ENCODE measurements at regions not wholly inside any gene's neighbourhood (a gene's known extent, or its start where the extent isn't known, plus 50 kb on each side); places are given as distances from the start of the nearest gene placed in this dataset.

DNA sequence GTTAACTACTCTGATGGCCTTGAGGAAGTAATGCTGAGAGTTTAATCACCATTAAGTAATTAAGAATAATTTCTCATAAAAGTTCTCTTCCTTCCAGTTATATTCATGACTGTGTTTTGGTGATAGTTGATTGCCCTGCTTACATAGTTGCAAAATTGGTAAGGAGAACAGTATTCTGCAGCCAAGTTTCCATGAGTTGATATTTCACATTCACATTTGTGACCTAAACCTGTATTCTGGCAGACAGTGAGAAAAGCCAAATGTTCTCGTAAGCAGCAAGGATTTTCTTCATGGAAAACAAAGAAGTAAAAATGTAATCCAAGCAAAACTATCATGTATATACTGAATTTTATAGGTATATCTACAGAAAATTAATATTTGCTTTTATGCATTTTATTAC, 187.8 kb upstream of the NUDT6 start:
- Histone ChIP-seq H2AFZ (replicated peaks; ENCODE audit: low read length, poor library complexity) (no peak overlapping the region), H3K4ac (ENCODE audit: low read depth, low read length) (no peak overlapping the region), H4K20me1 (ENCODE audit: insufficient read depth, low read length) (no peaks in the 10 kb centered on the region), H3K56ac (ENCODE audit: extremely low read depth, insufficient read depth, low read length) (no peak overlapping the region), H3K4me1 (ENCODE audit: control insufficient read depth, insufficient read depth, low read length) (peaks cover 4% of the 10 kb centered on the region; the same call in 1 of the 2 replicates), H2BK120ac (ENCODE audit: low read depth, low read length) (no peak overlapping the region; the same call in 1 of the 2 replicates), H4K5ac (ENCODE audit: low read depth, low read length) (no peak overlapping the region), H2BK15ac (ENCODE audit: low read depth, low read length) (no peak overlapping the region), H3K79me1 (ENCODE audit: low read depth in 1 of 2, low read length in 2 of 2) (peaks cover 0 to 11% of the 10 kb centered on the region in 2 experiments; a peak in 1 of 4 replicates), H2BK5ac (ENCODE audit: low read depth, low read length, poor library complexity, severe bottlenecking) (no peak overlapping the region), H3K27ac (ENCODE audit: insufficient read depth, low read length) (no peak overlapping the region), H3K23ac (ENCODE audit: low read depth, low read length) (0 out of 2 replicates have a peak overlapping the region, but pooled peaks have one; percentile 60), H3K36me3 (ENCODE audit: control insufficient read depth, insufficient read depth, low read length) (no peaks in the 10 kb centered on the region), H4K91ac (ENCODE audit: insufficient read depth, low read depth, low read length) (no peak overlapping the region), H4K8ac (ENCODE audit: low read depth in 2 of 2, low read length in 2 of 2) (0 out of 4 replicates have a peak overlapping the region, but pooled peaks of 1 of the 2 experiments have one; percentile 42), H3K9ac (ENCODE audit: low read depth, low read length) (no peak overlapping the region), H3K9me3 (ENCODE audit: control insufficient read depth, insufficient read depth, low read length) (no peaks in the 10 kb centered on the region; the same call in 1 of the 2 replicates), H2AK9ac (replicated peaks; ENCODE audit: low read depth, low read length, poor library complexity) (no peak overlapping the region), H3K9me1 (ENCODE audit: insufficient read depth, low read length) (no peaks in the 10 kb centered on the region), H3K27me3 (ENCODE audit: control insufficient read depth, insufficient read depth, low read length) (no peaks in the 10 kb centered on the region), H2AK5ac (ENCODE audit: low read depth, low read length) (no peak overlapping the region), H3K14ac (replicated peaks; ENCODE audit: low read depth, low read length) (0 out of 2 replicates have a peak overlapping the region, but pooled peaks have one; percentile 77), H3K4me2 (ENCODE audit: low read depth, low read length) (no peak overlapping the region), H3K18ac (ENCODE audit: low read depth, low read length) (no peak overlapping the region), H2BK20ac (ENCODE audit: low read depth, low read length) (no peak overlapping the region), H3K4me3 (ENCODE audit: insufficient read depth, low read depth, low read length) (no peak overlapping the region)
- ATAC-seq (ENCODE audit: low read depth) (no peak), DNase-seq (peak; percentile 11)
- BruUV-seq (replicated peaks) = no TSS peak
- TF ChIP-seq CEBPB (IDR thresholded peaks at IDR 0.05; ENCODE audit: low read depth, low read length) (no peak), SMC3 (IDR thresholded peaks at IDR 0.05; ENCODE audit: low read depth, low read length) (no peak), MAFK (IDR thresholded peaks at IDR 0.05; ENCODE audit: low read depth, low read length) (no peak), FOS (IDR thresholded peaks at IDR 0.05; ENCODE audit: low read depth, low read length) (no peak), POLR2A (IDR thresholded peaks at IDR 0.05; ENCODE audit: low read depth, low read length) (no peak)
- TF ChIP-seq, protein P1, sequence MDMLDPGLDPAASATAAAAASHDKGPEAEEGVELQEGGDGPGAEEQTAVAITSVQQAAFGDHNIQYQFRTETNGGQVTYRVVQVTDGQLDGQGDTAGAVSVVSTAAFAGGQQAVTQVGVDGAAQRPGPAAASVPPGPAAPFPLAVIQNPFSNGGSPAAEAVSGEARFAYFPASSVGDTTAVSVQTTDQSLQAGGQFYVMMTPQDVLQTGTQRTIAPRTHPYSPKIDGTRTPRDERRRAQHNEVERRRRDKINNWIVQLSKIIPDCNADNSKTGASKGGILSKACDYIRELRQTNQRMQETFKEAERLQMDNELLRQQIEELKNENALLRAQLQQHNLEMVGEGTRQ (IDR thresholded peaks at IDR 0.05; ENCODE audit: low read depth, low read length) = no peak
- TF ChIP-seq, protein P2, sequence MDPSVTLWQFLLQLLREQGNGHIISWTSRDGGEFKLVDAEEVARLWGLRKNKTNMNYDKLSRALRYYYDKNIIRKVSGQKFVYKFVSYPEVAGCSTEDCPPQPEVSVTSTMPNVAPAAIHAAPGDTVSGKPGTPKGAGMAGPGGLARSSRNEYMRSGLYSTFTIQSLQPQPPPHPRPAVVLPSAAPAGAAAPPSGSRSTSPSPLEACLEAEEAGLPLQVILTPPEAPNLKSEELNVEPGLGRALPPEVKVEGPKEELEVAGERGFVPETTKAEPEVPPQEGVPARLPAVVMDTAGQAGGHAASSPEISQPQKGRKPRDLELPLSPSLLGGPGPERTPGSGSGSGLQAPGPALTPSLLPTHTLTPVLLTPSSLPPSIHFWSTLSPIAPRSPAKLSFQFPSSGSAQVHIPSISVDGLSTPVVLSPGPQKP (IDR thresholded peaks at IDR 0.05; ENCODE audit: borderline replicate concordance, low read depth, low read length) = no peak
- intact Hi-C loops (cut with micrococcal nuclease) (no loop called here), in situ Hi-C loops (cut with MboI; ENCODE audit: low sequenced_read_pairs) (loop anchor here (10.0 kb wide), 2 partner anchors 555 to 995 kb away; no protein-coding TSS in a partner anchor), dilution Hi-C loops (cut with HindIII; ENCODE audit: low sequenced_read_pairs, unreplicated experiment) (no loop called here)
- CTCF ChIA-PET = no interaction called here
- WGBS, 2 experiments (ENCODE audit: extremely low coverage in 2 of 2, insufficient read length in 1 of 2) = no CpG with 5 or more reads among the region's 1 CpG
- POLR2A ChIA-PET (ENCODE audit: unreplicated experiment) = interaction anchor here (0.6 kb wide), 1 partner anchor 552 kb away, joined by 3 read pairs; no protein-coding TSS in a partner anchor
